Nephron progenitor cell (in vitro differentiated cells): ENCODE measurements at regions not wholly inside any gene's neighbourhood (a gene's known extent, or its start where the extent isn't known, plus 50 kb on each side); places are given as distances from the start of the nearest gene placed in this dataset.

Experiments
- DNase-seq: peaks from one replicate; pipeline ENCODE4 v3.0.0; 2021
- H3K27ac Mint-ChIP-seq: 2 replicates; pipeline ENCODE4 v1.8.0; 2021; ENCODE audit warnings: mild to moderate bottlenecking, moderate library complexity, mixed read lengths
- H3K27me3 Mint-ChIP-seq: 2 replicates; pipeline ENCODE4 v1.8.0; 2021; ENCODE audit warnings: mild to moderate bottlenecking, low read depth, mixed read lengths; ENCODE audit not compliant: poor library complexity
- H3K36me3 Mint-ChIP-seq: 2 replicates; pipeline ENCODE4 v1.8.0; 2021; ENCODE audit warnings: low read depth, mixed read lengths
- H3K4me1 Mint-ChIP-seq: 2 replicates; pipeline ENCODE4 v1.8.0; 2021; ENCODE audit warnings: mixed read lengths
- H3K4me3 Mint-ChIP-seq: 2 replicates; pipeline ENCODE4 v1.8.0; 2021; ENCODE audit warnings: mild to moderate bottlenecking, moderate library complexity, mixed read lengths
- H3K9me3 Mint-ChIP-seq: 2 replicates; pipeline ENCODE4 v1.8.0; 2021; ENCODE audit warnings: mild to moderate bottlenecking, moderate library complexity, mixed read lengths
- TF ChIP-seq, protein P1 (sequence below): fragments of 200-600 bp; sonication (generic); IDR thresholded peaks from 2 replicates; pipeline ENCODE4 v1.5.0; 2021; ENCODE audit warnings: antibody characterized with exemption

DNA sequence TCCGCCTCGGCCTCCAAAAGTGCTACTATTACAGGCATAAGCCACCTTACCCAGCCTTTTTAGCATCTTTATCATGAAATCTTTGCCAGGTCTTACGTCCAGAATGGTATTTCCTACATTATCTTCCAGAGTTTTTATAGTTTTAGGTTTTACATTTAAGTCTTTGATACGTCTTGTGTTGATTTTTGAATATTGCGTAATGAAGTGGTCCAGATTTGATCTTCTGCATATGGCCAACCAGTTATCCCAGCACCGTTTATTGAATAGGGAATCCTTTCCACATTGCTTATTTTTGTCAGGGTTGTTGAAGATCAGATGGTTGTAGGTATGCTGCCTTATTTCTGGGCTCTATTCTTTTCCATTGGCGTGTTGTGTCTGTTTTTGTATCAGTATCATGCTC is 349.6 kb downstream of the KCTD8 start:
- Mint-ChIP-seq H3K9me3 (no peaks in the 10 kb centered on the region), H3K27me3 (peaks cover 3% of the 10 kb centered on the region), H3K4me1 (no peaks in the 10 kb centered on the region), H3K27ac (no peak overlapping the region), H3K36me3 (no peaks in the 10 kb centered on the region), H3K4me3 (no peak overlapping the region)
- no peak for DNase-seq
- TF ChIP-seq, protein P1, sequence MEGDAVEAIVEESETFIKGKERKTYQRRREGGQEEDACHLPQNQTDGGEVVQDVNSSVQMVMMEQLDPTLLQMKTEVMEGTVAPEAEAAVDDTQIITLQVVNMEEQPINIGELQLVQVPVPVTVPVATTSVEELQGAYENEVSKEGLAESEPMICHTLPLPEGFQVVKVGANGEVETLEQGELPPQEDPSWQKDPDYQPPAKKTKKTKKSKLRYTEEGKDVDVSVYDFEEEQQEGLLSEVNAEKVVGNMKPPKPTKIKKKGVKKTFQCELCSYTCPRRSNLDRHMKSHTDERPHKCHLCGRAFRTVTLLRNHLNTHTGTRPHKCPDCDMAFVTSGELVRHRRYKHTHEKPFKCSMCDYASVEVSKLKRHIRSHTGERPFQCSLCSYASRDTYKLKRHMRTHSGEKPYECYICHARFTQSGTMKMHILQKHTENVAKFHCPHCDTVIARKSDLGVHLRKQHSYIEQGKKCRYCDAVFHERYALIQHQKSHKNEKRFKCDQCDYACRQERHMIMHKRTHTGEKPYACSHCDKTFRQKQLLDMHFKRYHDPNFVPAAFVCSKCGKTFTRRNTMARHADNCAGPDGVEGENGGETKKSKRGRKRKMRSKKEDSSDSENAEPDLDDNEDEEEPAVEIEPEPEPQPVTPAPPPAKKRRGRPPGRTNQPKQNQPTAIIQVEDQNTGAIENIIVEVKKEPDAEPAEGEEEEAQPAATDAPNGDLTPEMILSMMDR, result no peak

DNA sequence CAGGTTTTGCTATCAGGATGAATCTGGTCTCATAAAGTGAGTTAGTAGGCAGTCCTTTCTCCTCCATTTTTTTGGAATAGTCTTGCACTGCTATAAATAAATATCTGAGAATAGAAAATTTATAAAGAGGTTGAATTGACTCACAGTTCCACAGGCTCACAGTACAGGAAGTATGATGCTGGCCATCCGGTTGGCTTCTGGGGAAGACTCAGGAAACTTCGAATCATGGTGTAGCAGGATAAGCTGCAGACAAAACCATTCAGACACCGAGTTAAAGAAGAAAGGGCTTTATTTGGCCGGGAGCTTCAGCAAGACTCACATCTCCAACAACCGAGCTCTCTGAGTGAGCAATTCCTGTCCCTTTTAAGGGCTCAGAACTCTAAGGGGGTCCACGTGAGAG is 348.2 kb downstream of the KCTD8 start:
- DNase-seq, result no peak
- Mint-ChIP-seq H3K27ac (no peak overlapping the region), H3K4me1 (no peaks in the 10 kb centered on the region), H3K9me3 (no peaks in the 10 kb centered on the region), H3K27me3 (peaks cover 3% of the 10 kb centered on the region), H3K36me3 (no peaks in the 10 kb centered on the region), H3K4me3 (no peak overlapping the region)
- TF ChIP-seq, protein P1, result no peak

DNA sequence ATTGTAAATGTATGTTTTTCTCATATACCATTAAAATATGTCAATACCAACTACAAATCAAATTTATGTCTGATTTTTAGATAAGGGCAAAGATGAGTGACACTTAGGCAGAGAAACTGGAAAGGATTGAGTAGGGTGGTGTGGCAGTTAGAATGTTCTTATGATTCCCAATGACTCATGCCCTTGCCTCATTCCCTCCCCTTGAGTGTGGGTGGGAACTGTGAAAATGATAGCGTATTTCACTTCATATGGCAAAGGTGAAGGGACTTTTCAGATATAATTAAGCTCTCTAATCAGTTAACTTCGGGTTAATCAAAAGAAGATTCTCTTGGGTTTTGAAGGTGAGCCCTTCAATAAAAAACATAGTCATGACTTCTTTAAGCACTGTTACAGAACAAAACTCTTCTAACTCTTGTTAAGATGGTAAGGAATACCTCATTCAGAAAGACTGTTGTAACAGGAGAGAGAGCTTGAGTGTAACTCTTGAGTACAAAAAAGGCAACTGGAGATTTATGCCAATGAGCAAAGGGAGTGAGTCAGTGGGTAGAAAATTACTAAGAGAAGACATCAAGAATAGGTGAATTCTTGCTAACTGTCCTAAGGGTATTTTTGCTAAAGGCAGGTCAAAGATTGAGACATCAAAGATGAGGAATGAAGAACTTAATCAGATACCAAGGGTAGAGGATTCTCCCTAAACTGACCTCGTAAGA is 329.5 kb downstream of the KCTD8 start:
- no peaks in the 10 kb centered on the region for H3K27me3 Mint-ChIP-seq
- no peak for DNase-seq
- H3K4me3 Mint-ChIP-seq, result no peak overlapping the region
- no peaks in the 10 kb centered on the region for H3K9me3 Mint-ChIP-seq
- TF ChIP-seq, protein P1, result no peak
- H3K36me3 Mint-ChIP-seq, result no peaks in the 10 kb centered on the region
- peaks cover 8% of the 10 kb centered on the region for H3K4me1 Mint-ChIP-seq
- no peak overlapping the region for H3K27ac Mint-ChIP-seq

DNA sequence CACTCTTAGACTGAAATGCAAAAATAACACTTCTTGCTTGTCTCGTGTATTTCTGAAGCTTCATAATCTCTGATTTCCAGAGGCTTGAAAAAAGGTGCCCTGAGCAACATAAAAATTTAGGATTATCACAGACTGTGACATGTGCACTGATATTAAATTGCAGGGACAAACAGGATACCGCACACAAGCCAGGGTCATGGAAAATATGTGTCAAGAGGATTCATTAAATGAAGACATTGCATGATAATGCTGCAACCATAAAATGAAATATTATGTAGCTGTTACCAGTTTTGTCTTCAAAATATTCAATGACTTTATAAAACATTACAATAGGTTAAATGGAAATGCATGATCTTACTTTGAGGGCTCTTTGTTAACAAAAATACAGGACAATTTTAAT is 328.0 kb downstream of the KCTD8 start:
- H3K27me3 Mint-ChIP-seq, result no peaks in the 10 kb centered on the region
- peaks cover 8% of the 10 kb centered on the region for H3K4me1 Mint-ChIP-seq
- no peak overlapping the region for H3K27ac Mint-ChIP-seq
- H3K36me3 Mint-ChIP-seq, result no peaks in the 10 kb centered on the region
- TF ChIP-seq, protein P1, result no peak
- DNase-seq, result no peak
- no peaks in the 10 kb centered on the region for H3K9me3 Mint-ChIP-seq
- H3K4me3 Mint-ChIP-seq, result no peak overlapping the region

- Mint-ChIP-seq H3K27ac (no peak overlapping the region), H3K9me3 (no peaks in the 10 kb centered on the region), H3K4me3 (no peak overlapping the region), H3K36me3 (no peaks in the 10 kb centered on the region), H3K27me3 (no peaks in the 10 kb centered on the region), H3K4me1 (peaks cover 8% of the 10 kb centered on the region)
- DNase-seq, result no peak
- TF ChIP-seq, protein P1, result no peak
Observed at GRCh38 chr4:44121210-44121609, 327.4 kb downstream of the KCTD8 start.
